ENCODE measurements at regions not wholly inside any gene's neighbourhood (a gene's known extent, or its start where the extent isn't known, plus 50 kb on each side); places are given as distances from the start of the nearest gene placed in this dataset.
"Not testable (repeated sequence)": the region's sequence is repeated elsewhere in the genome, so short reads cannot be mapped to it uniquely, and the experiment has no call there.

DNA sequence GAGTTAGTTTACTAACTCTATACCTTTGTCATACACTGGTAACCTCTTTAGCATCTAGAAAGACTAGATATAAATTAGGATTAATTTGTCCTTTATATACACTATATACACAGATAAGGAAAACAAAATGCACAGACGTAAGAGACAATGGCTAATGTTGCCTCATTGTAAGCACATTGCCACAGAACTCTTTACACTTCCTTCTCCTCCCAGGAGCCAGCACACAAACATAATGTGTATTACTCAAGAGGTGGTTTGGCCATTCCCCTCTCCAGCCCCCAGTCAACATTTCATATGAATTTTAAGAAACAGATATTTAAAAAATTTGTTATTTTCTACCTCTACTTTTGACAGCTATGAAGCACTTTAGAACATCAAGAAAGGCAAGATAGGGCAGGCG lies 131.4 kb upstream of the OR4E1 start:
- TF ChIP-seq, protein P1, sequence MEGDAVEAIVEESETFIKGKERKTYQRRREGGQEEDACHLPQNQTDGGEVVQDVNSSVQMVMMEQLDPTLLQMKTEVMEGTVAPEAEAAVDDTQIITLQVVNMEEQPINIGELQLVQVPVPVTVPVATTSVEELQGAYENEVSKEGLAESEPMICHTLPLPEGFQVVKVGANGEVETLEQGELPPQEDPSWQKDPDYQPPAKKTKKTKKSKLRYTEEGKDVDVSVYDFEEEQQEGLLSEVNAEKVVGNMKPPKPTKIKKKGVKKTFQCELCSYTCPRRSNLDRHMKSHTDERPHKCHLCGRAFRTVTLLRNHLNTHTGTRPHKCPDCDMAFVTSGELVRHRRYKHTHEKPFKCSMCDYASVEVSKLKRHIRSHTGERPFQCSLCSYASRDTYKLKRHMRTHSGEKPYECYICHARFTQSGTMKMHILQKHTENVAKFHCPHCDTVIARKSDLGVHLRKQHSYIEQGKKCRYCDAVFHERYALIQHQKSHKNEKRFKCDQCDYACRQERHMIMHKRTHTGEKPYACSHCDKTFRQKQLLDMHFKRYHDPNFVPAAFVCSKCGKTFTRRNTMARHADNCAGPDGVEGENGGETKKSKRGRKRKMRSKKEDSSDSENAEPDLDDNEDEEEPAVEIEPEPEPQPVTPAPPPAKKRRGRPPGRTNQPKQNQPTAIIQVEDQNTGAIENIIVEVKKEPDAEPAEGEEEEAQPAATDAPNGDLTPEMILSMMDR (IDR thresholded peaks at IDR 0.05; ENCODE audit: extremely low read depth, missing control alignments), result no peak
- DNase-seq (ENCODE audit: low spot score), result no peak

DNA sequence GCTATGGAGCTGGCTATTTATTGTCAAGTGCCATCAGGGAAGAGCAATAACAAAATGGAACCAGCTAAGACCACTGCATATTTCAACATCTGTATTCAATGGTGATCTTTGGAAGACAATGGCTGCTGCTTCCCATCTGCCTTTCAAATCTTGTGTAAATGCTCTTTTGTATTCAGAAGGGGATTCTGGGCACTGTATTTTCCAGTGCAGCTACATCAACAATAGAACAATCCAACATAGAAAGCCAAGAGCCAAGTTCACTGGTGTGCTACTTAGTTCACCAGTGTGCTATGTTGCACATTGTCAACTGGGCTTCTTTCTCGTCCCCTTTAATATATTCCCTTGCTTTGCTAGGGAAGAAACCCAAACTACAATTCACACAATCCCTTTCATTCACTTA lies 128.8 kb upstream of the OR4E1 start:
- DNase-seq (ENCODE audit: low spot score), result no peak
- TF ChIP-seq, protein P1 (IDR thresholded peaks at IDR 0.05; ENCODE audit: extremely low read depth, missing control alignments), result no peak

DNA sequence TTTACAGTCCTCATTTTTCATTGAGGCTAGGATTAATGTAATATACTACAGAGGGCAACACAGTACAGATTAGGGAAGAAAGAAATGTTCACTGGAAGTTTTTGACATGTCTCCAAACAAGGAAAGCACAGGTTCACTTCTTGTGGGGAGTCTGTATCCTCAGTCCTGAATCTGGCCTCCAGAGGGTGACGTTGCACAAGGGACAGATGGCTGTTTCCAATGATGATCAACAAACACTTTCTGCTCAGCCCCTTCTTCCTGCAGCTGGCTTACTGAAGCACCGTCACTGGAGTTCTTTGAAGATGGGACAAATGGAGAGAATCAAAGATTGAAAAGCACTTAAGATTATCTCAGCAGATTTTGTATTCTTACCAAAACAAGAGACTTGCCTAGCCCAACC lies 123.3 kb upstream of the OR4E1 start:
- TF ChIP-seq, protein P1 (IDR thresholded peaks at IDR 0.05; ENCODE audit: extremely low read depth, missing control alignments), result no peak
- DNase-seq (ENCODE audit: low spot score), result no peak

DNA sequence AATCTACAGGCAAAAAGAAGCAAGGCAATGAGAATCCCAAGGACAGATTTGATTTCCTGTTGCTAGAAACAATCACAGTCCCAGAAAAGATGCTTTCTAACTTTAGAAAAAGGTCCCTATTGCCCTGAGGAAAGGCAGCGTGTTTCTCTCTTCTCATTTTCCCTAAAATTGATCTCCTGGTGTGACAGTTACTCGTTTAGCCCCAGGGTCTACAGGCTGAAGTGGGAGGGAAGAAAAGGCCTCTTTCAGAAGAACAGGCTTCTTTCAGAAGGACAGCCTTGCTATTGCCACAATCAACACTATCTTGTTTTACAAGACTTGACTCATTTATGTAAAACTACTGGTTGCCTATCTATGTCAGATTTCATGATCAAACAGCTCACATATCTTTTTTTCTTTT lies 121.8 kb upstream of the OR4E1 start:
- TF ChIP-seq, protein P1 (IDR thresholded peaks at IDR 0.05; ENCODE audit: extremely low read depth, missing control alignments), result no peak
- no peak for DNase-seq (ENCODE audit: low spot score)

DNA sequence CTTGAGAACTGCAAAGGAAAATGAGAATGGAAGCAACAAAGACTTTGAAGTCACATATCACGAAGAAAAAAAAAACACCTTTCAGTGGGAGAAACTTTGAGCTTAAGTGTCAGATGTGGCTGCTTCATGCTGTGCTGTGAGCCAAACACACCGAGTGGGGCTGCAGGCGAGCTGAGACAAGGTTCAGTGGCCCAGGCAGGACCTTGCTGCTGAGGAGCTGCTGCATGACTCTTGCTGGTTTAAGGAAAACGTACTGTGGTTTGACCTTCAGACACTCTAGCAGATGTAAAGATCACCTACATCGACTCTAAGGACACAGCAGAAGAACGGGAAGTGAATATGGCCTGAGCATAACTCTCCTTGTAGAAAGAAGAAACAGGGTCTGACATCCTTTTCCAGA lies 118.1 kb upstream of the OR4E1 start:
- no peak for DNase-seq (ENCODE audit: low spot score)
- TF ChIP-seq, protein P1 (IDR thresholded peaks at IDR 0.05; ENCODE audit: extremely low read depth, missing control alignments), result no peak

DNA sequence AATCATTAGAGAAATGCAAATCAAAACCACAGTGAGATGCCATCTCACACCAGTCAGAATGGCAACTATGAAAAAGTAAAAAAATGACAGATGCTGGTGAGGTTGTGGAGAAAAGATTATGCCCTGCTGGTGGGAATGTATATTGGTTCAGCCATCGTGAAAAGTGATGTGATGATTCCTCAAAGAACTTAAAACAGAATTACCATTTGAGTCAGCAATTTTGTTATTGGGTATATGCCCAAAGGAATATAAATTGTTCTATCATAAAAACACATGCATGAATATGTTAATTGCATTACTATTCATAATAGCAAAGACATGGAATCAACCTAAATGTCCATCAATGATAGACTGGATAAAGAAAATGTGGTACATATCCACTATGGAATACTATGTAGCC lies 115.1 kb upstream of the OR4E1 start:
- DNase-seq (ENCODE audit: low spot score), result not testable (repeated sequence)

DNA sequence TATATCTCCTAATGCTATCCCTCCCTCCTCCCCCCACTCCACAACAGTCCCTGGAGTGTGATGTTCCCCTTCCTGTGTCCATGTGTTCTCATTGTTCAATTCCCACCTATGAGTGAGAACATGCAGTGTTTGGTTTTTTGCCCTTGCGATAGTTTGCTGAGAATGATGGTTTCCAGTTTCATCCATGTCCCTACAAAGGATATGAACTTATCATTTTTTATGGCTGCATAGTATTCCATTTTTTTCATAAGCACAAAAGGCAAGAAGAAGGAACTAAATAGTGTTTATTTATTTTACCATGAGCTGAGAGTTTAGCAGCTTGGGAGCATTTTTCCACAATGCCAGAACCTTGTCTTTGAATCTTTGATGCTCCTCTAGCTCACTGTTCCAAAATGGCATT lies 113.6 kb upstream of the OR4E1 start:
- DNase-seq (ENCODE audit: low spot score), result not testable (repeated sequence)

DNA sequence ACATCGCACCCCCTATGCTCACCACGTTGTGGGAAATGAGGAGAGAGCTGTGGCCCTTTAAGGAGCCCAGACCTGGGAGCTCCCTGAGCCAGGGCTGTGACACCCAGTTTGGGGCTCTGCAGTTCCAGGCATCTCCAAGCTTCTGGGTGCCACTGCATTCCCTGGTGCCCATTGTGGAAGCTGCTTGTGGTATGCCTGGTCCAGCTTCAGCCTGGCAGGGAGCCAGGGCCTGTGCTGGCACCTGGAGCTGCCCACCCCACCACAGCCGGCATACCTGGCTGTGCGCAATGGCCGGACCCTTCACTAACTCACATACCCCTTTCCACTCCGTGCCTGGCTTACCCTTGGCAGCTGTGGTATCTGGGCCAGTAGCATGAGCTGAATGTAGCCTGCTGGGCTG lies 107.9 kb upstream of the OR4E1 start:
- TF ChIP-seq, protein P1 (IDR thresholded peaks at IDR 0.05; ENCODE audit: extremely low read depth, missing control alignments), result no peak
- DNase-seq (ENCODE audit: low spot score), result no peak
